GM19025 (cell line): ENCODE measurements at regions not wholly inside any gene's neighbourhood (a gene's known extent, or its start where the extent isn't known, plus 50 kb on each side); places are given as distances from the start of the nearest gene placed in this dataset.
"Not testable (repeated sequence)": the region's sequence is repeated elsewhere in the genome, so short reads cannot be mapped to it uniquely, and the experiment has no call there.

Experiments used
- ATAC-seq: cut with Tn5 transposase; IDR thresholded peaks from one replicate; pipeline ENCODE4 v1.9.1; 2021; ENCODE audit warnings: mild to moderate bottlenecking, low read depth, moderate library complexity; ENCODE audit not compliant: unreplicated experiment

DNA sequence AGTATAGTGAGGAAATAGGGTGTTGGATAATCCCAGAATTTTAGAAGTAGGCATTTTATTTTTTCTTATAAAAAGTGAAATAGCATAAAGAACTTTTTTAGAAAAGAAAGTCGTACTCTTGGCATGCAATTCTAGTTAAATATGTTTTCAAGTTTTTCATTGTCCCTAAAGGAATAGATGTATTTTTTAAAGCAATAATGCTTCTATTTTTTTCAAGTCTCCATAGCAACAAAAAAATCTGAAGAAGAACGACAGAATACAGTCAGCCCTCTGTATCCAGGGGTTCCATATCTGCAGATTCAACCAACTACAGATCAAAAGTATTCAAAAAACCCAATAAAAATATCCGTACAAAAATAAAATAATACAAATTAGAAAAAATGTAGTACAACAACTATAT, 538.2 kb downstream of the GLUD2 start:
- ATAC-seq, result no peak

DNA sequence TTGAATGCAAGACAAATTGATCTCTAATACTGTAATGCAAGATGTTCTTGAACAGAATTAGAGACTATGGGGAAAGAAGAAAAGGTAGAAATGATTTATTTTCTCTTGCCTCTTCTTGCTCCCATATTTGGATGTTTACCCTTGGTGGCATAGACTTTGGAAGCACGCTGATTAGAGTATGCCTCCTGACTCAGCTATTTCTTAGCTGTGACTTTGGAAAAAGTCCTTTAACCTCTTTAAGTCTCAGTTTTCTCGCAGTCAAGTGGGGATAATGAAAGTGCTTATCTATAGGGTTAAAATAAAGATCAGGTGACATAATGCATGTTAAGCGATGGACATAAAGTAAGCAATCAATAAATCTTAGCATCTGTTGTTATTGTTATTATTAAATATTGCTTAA, 545.5 kb downstream of the GLUD2 start:
- no peak for ATAC-seq

DNA sequence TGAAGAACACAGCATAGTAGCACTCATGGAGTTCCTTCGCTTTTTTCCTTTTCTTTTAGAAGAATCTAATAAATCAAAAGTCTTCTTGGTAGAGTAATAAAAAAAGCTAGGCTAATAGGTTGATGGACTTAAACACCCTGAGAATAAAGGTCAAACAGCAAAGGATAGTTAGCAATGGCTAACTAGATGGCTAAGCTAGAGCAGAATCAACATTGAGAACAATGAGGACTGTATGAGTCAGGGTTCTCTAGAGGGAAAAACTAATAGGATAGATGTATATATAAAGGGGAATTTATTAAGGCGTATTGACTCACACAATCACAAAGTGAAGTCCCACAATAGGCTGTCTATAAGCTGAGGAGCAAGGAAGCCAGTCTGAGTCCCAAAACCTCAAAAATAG, 550.9 kb downstream of the GLUD2 start:
- ATAC-seq, result no peak

DNA sequence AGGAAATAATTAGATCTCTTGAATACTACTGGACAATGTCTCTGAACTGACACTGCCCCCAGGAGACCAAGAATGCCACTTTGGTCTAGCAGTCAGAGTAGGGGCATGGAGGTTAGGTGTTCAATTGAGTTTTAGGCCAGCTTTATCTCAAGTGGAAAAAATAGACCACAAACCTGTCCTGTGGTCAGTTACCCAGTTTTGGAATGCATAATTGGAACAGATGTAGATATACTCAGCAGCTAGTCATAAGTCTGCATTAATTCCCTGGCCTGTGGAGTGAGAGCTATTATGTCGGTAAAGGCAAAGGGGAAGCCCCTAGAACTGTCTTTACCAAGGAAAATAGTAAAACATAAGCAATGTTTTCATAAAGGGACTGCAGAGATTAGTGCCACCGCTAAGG, 587.7 kb downstream of the GLUD2 start:
- ATAC-seq, result no peak

DNA sequence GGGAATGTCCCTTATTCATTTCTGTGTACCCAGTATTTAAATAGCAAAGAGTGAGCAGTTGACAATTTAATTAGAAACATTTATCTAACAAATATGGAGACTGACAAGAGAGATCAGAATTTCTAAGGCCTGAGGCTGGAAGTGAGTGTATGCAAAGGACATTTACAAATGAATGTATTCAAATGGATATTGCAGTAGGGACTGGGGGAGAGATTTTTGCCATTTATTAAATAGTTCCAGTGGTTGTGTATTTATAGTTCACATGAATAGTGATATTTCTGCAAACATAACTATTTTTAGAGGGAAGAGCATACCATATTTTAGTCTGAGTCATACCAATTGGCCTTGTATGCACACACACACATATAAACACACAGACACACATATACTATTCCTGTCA, 592.4 kb downstream of the GLUD2 start:
- ATAC-seq, result no peak

DNA sequence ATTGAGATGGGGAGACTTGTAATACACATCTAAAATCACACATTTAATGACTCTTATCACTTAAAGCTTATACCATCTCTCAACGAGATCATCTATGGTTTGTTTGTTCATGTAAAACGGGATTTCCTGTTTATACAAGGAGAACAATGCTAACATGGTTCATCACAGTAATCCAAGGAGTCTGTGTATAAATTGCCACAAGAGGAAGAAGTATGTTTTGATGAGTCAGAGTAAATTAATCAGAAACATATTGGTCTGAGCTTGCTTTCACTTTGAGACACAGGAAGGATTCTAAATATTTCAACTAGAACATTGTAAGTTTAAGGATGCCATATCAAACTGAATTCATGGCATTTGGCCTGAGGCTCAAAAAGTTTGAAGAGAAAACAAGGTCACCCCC, 594.1 kb downstream of the GLUD2 start:
- no peak for ATAC-seq

DNA sequence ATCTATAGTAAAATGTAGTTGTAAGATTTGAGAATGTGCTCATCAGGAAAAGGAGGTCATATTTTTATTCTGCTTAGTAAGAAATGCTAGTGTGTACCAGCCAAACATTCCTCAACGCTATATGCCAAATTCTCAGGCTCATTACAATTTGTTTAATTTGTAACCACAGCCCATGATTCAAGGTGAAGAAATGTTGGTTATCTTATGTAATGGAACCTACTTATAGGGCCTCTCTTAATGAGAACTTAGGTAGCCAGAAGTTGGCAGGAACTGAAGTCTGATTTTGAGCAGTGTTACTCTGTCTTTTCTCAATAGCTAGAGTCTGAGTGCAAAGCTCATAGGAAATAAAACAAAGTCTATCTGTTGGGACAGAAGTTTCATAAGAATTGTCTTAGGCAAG, 595.0 kb downstream of the GLUD2 start:
- no peak for ATAC-seq

DNA sequence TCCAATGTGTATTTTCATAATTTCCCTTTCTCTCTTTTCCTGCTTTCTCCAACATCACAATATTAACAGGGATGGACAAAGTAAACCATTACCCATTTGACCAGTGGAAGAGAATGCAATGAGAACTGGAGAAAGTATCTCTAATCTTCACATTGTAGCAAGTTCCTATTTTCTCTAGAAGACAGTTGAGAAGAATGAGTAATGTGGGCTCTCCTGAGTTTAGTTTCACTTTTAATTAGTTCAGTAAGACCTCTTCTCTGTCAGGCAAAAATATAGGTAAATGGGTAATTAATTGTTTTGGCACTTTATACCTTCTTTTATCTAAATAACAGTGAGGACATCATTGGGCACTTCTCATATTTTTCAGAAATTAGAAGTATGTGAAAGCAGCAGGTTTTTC, 602.0 kb downstream of the GLUD2 start:
- no peak for ATAC-seq

DNA sequence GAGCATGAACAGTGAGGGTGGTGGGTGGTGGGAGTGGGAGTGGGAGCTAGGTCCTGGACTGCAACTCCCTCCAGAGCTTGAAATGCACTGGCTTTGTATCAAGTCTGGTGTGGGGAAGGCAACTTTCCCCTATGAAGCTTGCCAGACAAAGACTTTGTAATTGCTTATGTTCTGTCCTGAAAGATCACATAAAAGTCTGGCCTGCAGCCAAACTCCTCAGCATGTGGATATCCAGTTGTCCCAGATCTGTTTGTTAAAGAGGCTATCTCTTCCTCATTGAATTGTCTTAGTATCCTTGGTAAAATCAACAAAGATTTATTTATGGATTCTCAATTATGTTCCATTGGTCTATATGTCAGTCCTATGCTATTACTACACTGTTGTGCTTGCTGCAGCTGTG, 607.9 kb downstream of the GLUD2 start:
- no peak for ATAC-seq

DNA sequence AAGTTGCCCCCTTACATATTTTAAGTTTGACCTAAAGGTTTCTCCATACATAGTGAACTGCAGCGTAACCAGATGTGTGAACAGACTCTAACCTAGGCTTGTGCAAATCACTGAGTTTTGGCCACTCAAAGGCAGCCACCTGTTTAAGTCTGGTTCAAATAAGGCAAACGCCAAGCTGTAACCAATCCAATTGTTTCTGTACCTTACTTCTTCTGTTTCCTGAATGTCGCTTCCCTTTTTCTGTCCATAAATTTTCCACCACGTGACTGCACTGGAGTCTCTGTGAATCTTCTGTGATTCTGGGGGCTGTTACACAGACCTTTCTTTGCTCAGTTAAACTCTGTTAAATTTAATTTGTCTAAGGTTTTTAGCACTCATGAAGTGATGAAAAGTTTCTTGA, 618.8 kb downstream of the GLUD2 start:
- ATAC-seq, result no peak

DNA sequence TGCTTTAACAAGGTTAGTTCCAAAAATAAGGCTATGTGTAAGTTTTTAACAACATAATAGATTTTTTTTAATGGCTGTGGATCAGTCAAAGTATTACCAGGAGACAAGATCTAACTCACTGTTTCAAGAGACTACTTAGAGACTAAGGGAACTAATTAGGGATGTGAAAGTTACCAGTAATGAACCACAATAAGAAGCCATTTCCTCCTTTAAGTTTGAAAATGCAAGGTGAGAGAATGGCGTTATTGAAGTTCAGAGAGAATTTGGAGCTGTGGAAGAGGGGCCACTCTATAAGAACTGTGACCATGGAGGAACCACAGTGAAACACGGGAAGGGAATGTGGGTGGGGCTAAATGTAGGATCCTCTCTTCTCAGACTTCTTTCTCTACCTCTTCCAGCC, 624.2 kb downstream of the GLUD2 start:
- no peak for ATAC-seq

DNA sequence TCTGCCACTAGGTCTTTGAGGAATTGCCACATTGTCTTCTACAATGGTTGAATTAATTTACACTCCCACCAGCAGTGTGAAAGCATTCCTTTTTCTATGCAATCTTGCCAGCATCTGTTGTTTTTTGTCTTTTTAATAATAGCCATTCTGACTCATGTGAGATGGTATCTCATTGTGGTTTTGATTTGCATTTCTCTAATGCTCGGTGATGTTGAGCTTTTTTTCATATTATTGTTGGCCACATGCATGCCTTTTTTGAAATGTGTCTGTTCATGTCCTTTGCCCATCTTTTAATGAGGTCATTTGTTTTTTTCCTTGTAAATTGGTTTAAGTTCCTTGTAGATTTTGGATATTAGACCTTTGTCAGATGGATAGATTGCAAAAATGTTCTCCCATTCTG, 661.8 kb downstream of the GLUD2 start:
- ATAC-seq, result not testable (repeated sequence)

DNA sequence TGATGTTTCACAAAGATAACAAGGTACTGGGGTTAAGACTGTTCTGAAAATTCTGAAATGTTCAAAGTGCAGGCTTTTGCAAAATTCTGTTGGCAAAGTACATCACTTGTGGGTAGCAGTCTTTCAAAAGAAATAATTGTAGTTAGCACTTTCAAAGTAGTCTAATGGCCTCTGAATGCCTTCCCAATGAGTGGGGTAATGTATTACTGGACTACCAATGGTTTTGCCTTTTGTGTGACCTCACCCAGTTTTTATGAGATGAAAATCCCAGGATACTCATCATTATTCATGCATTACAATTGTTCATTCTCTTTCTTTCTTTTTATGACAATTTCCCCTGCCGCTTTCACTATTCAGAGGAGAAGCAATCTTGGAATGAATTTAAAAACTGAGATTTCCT, 686.1 kb downstream of the GLUD2 start:
- no peak for ATAC-seq

DNA sequence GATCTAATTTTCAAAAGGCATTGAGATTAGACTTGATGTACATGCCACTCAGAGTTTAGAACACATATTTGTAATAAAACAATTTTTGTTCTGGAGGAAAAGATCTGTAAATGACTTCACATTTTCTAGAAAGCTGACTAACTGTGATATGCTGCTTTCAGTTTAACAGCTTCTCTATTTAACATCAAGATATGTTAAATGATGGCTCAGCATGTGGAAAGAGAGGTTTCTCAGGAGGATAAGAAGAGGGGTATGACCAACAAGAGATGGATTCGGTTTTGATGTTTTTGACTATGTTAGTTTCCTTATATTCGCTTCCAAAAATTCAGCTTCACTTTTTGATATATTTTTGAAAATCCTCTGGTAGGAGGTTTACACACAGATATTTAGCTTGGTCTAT, 698.7 kb downstream of the GLUD2 start:
- ATAC-seq, result no peak

DNA sequence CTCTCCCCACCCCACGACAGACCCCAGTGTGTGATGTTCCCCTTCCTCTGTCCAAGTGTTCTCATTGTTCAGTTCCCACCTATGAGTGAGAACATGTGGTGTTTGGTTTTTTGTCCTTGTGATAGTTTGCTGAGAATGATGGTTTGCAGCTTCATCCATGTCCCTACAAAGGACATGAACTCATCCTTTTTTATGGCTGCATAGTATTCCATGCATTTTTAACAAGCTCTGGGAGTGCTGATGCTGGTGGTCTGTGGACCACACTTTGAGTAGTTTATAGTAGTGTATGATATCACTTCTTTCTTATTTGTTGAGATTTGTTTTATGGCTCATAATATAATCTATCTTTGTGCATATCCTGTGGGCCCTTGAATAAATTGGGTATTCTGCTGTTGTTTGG, 706.2 kb downstream of the GLUD2 start:
- not testable (repeated sequence) for ATAC-seq

DNA sequence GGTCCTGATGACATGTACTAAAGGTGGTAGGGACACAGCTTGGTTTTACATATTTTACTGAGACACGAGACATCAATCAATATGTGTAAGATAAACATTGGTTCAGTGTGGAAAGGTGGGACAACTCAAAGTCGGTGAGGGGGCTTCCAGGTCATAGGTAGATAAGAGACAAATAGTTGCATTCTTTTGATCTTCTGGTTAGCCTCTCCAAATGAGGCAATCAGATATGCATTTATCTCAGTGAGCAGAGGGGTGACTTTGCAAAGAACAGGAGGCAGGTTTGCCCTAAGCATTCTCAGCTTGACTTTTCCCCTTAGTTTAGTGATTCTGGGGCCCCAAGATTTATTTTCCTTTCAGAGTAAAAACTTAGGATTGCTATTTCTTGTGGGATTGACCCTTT, 706.9 kb downstream of the GLUD2 start:
- no peak for ATAC-seq

DNA sequence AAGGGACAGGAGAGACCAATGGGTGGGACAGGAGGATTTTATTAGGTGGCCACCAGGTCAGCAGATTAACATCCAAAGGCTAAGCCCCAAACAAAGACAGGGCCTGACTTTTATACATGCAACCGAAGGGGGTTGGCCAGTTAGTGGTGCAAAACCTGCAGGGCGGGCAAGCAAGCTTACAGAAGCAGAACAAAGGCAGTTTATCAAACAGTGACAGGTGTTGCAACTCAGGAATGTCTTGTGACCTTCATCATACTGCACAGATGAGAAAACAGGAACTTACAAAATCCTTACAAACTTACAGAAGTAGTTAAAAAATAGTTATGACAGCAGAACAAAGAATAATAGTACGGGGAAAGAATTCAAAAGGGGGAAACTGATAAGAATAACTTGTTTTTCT, 708.1 kb downstream of the GLUD2 start:
- ATAC-seq, result no peak

DNA sequence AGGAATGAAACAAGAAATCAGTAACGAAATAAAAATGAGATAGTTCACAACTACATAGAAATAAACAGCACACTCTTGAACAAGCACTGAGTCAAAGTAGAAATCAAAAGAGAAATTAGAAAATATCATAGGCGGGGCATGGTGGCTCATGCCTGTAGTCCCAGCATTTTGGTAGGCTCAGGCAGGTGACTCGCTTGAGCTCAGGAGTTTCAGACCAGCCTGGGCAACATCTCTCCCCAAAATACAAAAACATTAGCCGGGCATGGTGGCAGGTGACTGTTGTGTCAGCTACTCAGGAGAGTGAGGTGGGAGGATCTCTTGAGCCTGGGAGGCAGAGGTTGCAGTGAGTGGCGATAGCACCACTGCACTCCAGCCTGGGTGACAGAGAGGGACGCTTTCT, 714.4 kb downstream of the GLUD2 start:
- ATAC-seq, result no peak

DNA sequence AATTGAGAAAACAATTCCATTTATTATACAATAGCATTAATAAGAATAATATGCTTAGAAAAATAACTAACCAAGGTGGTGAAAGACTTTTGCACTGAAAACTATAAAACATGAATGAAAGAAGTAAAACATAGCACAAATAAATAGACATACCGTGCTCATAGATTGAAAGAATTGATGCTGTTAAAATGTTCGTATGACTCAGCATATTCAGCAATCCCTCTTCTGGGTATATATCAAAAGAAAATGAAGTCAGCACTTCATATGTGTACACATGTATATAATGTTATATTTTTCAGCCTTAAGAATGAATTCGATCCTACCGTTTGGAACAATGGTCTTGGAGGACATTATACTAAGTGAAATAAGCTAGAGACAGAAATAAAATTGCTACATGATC, 716.3 kb downstream of the GLUD2 start:
- ATAC-seq, result no peak

DNA sequence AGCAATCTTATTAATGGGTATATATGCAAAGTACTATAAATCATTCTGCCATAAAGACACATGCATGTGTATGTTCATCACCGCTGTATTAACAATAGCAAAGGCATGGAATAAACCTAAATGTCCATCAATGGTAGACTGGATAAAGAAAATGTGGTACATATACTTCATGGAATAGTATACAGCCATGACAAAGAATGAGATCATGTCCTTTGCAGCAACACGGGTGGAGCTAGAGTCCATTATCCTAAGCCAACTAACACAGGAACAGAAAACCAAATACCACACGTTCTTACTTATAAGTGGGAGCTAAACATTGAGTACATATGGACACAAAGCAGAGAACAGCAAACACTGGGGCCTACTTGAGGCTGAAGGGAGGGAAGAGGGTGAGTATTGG, 720.8 kb downstream of the GLUD2 start:
- not testable (repeated sequence) for ATAC-seq

DNA sequence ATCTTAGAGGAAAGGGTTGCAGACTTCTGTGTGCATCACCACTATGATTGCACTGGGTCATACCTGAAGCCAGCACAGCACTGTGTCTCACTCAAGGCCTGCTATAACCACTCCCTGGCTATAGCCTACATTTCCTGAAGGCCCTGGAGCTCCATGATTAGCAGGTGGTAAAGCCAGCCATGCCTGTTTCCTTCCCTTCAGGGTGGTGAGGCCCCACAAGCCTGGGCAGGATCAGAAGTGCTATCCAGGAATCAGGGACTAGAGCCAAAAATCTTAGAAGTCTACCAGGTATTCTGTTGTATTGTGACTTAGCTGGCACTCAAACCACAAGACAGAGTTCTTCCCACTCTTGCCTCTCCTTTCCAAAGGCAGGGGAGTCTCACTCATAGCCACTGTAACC, 734.6 kb downstream of the GLUD2 start:
- no peak for ATAC-seq

DNA sequence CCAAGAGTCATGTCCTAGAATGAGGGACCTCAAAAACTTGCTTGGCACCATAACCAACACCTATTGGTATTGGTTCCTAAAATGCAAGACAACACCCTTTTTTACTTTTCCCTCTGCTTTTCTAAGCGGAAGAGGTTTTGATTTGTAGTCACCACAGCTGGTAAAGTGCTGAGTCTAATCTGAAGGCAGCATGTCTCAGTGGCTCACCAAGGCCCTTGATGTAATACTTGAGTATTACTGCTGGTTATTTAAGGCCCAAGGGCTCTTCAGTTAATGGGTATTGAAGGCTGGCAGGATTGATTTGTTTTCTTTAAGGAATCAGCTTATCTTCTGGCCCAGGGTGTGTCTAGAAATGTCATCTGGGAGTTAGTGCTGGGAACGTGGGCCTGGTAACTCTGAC, 735.1 kb downstream of the GLUD2 start:
- ATAC-seq, result no peak

DNA sequence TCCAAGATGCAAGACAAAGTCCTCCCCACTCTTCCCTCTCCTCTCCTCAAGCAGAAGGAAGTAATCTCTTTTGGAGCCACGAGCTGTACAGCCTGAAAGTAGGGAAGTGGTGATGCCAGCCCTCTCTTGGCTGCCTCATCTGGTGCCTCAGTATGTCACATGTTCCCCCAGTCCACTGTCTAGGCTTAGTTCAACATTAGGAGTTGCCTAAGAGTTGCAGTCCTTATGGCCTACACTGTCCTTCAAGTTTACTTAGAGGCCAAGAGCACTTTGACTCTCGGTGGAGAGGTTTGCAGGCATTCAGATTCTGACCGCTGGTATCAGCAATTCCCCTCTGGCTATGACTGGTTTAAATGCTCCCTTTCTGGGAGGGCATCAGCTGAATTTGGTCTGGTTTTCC, 735.6 kb downstream of the GLUD2 start:
- no peak for ATAC-seq
